ENCODE measurements at regions not wholly inside any gene's neighbourhood (a gene's known extent, or its start where the extent isn't known, plus 50 kb on each side); places are given as distances from the start of the nearest gene placed in this dataset.
A peak's percentile ranks its signal among the peaks of the same experiment; 100 is the strongest.
"Not testable (repeated sequence)": the region's sequence is repeated elsewhere in the genome, so short reads cannot be mapped to it uniquely, and the experiment has no call there.

DNA sequence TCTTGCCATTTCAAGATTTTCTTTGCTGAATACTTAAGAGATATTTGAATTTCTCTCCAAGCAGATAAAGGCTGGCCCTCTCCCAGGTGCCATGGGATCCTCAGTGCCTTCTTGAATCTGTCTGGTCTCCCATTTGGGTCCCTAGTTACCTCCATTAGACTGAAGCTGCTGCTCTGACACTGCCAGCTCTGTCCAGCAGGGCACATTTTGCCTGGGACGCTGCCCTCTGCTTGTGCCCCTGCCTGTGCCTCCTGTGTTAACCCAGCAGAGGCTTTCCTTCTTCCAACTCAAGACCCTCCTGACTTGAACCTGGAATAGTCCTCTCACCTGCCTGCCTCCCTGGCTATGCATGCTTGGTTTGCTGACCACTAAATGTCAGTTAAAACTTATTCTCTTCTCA is 406.3 kb downstream of the BUD13 start:
- Histone ChIP-seq H3K9me3 (ENCODE audit: low read depth) (no peaks in the 10 kb centered on the region), H3K27ac (no peak overlapping the region), H2AFZ (replicated peaks) (no peak overlapping the region), H3K79me2 (ENCODE audit: low read depth) (no peaks in the 10 kb centered on the region), H3K4me3 (no peak overlapping the region), H3K27me3 (no peaks in the 10 kb centered on the region), H4K20me1 (ENCODE audit: low read depth) (no peaks in the 10 kb centered on the region), H3K4me2 (no peak overlapping the region), H3K36me3 (no peaks in the 10 kb centered on the region), H3K4me1 (peaks cover 17% of the 10 kb centered on the region), H3F3A (ENCODE audit: low read depth) (peaks cover 6% of the 10 kb centered on the region), H3K9ac (no peak overlapping the region)
- Mint-ChIP-seq H3K27ac (peak overlapping the region; percentile 47), H3K4me1 (peaks cover 35% of the 10 kb centered on the region), H3K27me3 (ENCODE audit: insufficient read depth, low read depth) (peaks cover 7% of the 10 kb centered on the region), H3K36me3 (no peaks in the 10 kb centered on the region), H3K9me3 (peaks cover 5% of the 10 kb centered on the region), H3K4me3 (no peak overlapping the region)
- DNase-seq (ENCODE audit: low spot score), result no peak
- TF ChIP-seq, protein P1, sequence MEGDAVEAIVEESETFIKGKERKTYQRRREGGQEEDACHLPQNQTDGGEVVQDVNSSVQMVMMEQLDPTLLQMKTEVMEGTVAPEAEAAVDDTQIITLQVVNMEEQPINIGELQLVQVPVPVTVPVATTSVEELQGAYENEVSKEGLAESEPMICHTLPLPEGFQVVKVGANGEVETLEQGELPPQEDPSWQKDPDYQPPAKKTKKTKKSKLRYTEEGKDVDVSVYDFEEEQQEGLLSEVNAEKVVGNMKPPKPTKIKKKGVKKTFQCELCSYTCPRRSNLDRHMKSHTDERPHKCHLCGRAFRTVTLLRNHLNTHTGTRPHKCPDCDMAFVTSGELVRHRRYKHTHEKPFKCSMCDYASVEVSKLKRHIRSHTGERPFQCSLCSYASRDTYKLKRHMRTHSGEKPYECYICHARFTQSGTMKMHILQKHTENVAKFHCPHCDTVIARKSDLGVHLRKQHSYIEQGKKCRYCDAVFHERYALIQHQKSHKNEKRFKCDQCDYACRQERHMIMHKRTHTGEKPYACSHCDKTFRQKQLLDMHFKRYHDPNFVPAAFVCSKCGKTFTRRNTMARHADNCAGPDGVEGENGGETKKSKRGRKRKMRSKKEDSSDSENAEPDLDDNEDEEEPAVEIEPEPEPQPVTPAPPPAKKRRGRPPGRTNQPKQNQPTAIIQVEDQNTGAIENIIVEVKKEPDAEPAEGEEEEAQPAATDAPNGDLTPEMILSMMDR (IDR thresholded peaks at IDR 0.05), result peak; percentile 24
- no peak for TF ChIP-seq EZH2 (IDR thresholded peaks at IDR 0.05)

DNA sequence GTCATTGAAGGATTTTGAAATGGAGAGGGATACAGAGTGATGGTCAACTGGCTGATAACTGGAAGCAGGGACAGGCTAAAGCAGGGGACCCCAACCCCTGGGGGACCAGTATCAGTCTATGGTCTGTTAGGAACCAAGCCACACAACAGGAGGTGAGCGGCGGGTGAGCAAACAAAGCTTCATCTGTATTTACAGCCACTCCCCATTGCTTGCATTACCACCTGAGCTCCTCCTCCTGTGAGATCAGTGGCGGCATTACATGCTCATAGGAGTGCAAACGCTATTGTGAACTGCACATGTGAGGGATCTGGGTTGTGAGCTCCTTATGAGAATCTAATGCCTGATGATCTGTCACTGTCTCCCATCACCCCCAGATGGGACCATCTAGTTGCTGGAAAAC is 407.9 kb downstream of the BUD13 start:
- not testable (repeated sequence) for H4K20me1 ChIP-seq (ENCODE audit: low read depth); H2AFZ ChIP-seq (replicated peaks); H3K79me2 ChIP-seq (ENCODE audit: low read depth); H3K4me3 Mint-ChIP-seq; H3K27me3 ChIP-seq; DNase-seq (ENCODE audit: low spot score); H3K9me3 Mint-ChIP-seq; H3K27ac Mint-ChIP-seq; H3F3A ChIP-seq (ENCODE audit: low read depth); H3K9ac ChIP-seq; H3K36me3 ChIP-seq; H3K27ac ChIP-seq; H3K4me2 ChIP-seq; H3K36me3 Mint-ChIP-seq; H3K4me3 ChIP-seq; H3K9me3 ChIP-seq (ENCODE audit: low read depth)
- Mint-ChIP-seq H3K4me1 (peaks cover 35% of the 10 kb centered on the region), H3K27me3 (ENCODE audit: insufficient read depth, low read depth) (peaks cover 12% of the 10 kb centered on the region)
- peaks cover 19% of the 10 kb centered on the region for H3K4me1 ChIP-seq

DNA sequence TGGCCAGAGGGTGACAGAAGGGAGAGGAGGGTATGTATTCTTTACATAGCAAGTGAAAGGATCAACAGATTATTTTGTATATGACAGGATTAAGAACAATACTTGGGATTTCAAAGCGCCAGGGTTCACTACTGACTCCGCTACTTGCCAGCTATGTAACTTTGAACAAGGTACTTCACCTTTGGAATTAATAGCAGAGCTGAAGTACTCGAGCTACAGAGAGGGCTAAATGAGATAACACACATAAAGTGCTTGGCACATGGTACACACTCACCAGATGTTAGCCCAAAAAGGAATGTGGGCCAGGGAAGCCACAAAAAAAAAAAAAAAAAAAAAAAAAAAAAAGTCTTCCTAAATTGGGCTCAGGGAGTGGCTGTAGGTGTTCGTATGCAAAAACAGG is 408.4 kb downstream of the BUD13 start:
- Histone ChIP-seq H3K27ac (no peak overlapping the region), H3F3A (ENCODE audit: low read depth) (peaks cover 6% of the 10 kb centered on the region), H3K9ac (no peak overlapping the region), H3K36me3 (no peaks in the 10 kb centered on the region), H3K79me2 (ENCODE audit: low read depth) (no peaks in the 10 kb centered on the region), H2AFZ (replicated peaks) (no peak overlapping the region), H4K20me1 (ENCODE audit: low read depth) (no peaks in the 10 kb centered on the region), H3K4me1 (peaks cover 19% of the 10 kb centered on the region), H3K4me2 (no peak overlapping the region), H3K4me3 (no peak overlapping the region), H3K9me3 (ENCODE audit: low read depth) (no peaks in the 10 kb centered on the region), H3K27me3 (no peaks in the 10 kb centered on the region)
- no peaks in the 10 kb centered on the region for H3K36me3 Mint-ChIP-seq
- no peak overlapping the region for H3K4me3 Mint-ChIP-seq
- H3K9me3 Mint-ChIP-seq, result peaks cover 5% of the 10 kb centered on the region
- H3K27me3 Mint-ChIP-seq (ENCODE audit: insufficient read depth, low read depth), result peaks cover 11% of the 10 kb centered on the region
- H3K27ac Mint-ChIP-seq, result no peak overlapping the region
- DNase-seq (ENCODE audit: low spot score), result no peak
- TF ChIP-seq, protein P1 (IDR thresholded peaks at IDR 0.05), result no peak
- TF ChIP-seq EZH2phosphoT487 (IDR thresholded peaks at IDR 0.05), result no peak
- no peak for TF ChIP-seq EZH2 (IDR thresholded peaks at IDR 0.05)
- peaks cover 33% of the 10 kb centered on the region for H3K4me1 Mint-ChIP-seq

DNA sequence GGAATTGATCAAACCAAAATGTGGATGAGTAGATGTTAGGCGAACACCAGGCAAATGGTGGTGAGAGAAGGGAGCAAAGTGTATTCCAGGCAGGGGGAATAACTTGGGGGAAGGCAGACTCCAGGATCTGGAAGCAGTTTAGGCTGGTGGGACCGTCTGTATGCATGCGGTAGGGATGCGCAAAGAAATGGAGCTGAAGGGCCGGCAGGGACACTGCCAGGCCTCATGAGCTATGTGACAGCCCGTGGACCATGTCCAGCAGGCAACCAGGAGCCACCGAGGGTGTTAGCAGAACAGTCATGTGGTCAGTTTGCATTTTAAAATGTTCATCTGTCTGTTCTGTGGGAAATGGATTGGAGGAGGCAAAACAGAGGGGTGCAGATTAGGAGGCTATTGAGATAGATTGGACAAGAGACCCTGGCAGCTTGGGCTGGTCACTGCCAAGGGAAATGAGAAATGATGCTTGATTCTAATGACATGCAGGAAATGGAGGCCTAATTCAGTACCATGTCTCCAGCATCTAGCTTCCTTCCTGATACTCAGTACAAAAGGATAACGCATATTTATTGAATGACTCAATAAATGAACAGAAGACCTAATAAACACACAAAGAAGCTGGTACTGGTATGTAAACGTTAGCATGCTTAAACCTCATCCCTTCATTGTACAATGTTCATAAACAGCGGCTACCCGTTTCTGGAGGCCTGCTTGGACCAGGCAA is 412.4 kb downstream of the BUD13 start:
- Histone ChIP-seq H3K79me2 (ENCODE audit: low read depth) (no peaks in the 10 kb centered on the region), H3K9me3 (ENCODE audit: low read depth) (no peaks in the 10 kb centered on the region), H3K36me3 (no peaks in the 10 kb centered on the region), H3K4me3 (no peak overlapping the region), H3K27me3 (no peaks in the 10 kb centered on the region), H3K4me2 (no peak overlapping the region), H4K20me1 (ENCODE audit: low read depth) (no peaks in the 10 kb centered on the region), H3K9ac (no peak overlapping the region), H3F3A (ENCODE audit: low read depth) (peaks cover 6% of the 10 kb centered on the region), H3K4me1 (peaks cover 19% of the 10 kb centered on the region), H2AFZ (replicated peaks) (no peak overlapping the region), H3K27ac (no peak overlapping the region)
- no peaks in the 10 kb centered on the region for H3K36me3 Mint-ChIP-seq
- H3K27ac Mint-ChIP-seq, result peak overlapping the region; percentile 33
- no peak overlapping the region for H3K4me3 Mint-ChIP-seq
- H3K9me3 Mint-ChIP-seq, result peaks cover 5% of the 10 kb centered on the region
- TF ChIP-seq EZH2phosphoT487 (IDR thresholded peaks at IDR 0.05) (no peak), EZH2 (IDR thresholded peaks at IDR 0.05) (no peak)
- TF ChIP-seq, protein P1 (IDR thresholded peaks at IDR 0.05), result no peak
- H3K4me1 Mint-ChIP-seq, result peaks cover 27% of the 10 kb centered on the region
- H3K27me3 Mint-ChIP-seq (ENCODE audit: insufficient read depth, low read depth), result peaks cover 10% of the 10 kb centered on the region
- no peak for DNase-seq (ENCODE audit: low spot score)
